ENCODE measurements at regions not wholly inside any gene's neighbourhood (a gene's known extent, or its start where the extent isn't known, plus 50 kb on each side); places are given as distances from the start of the nearest gene placed in this dataset.
"Not testable (repeated sequence)": the region's sequence is repeated elsewhere in the genome, so short reads cannot be mapped to it uniquely, and the experiment has no call there.

DNA sequence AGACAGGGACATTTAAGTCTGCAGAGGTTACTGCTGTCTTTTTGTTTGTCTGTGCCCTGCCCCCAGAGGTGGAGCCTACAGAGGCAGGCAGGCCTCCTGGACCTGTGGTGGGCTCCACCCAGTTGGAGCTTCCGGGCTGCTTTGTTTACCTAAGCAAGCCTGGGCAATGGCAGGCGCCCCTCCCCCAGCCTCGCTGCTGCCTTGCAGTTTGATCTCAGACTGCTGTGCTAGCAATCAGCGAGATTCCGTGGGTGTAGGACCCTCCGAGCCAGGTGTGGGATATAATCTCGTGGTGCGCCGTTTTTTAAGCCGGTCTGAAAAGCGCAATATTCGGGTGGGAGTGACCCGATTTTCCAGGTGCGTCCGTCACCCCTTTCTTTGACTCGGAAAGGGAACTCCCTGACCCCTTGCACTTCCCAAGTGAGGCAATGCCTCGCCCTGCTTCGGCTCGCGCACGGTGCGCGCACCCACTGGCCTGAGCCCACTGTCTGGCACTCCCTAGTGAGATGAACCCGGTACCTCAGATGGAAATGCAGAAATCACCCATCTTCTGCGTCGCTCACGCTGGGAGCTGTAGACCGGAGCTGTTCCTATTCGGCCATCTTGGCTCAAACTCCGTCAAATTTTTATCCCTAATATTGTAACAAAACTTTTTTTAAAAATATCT is 101.2 kb upstream of the CPHXL start:
- H3K79me2 ChIP-seq (ENCODE audit: insufficient read depth, low read depth, low read length); BruUV-seq (replicated peaks): not testable (repeated sequence)

DNA sequence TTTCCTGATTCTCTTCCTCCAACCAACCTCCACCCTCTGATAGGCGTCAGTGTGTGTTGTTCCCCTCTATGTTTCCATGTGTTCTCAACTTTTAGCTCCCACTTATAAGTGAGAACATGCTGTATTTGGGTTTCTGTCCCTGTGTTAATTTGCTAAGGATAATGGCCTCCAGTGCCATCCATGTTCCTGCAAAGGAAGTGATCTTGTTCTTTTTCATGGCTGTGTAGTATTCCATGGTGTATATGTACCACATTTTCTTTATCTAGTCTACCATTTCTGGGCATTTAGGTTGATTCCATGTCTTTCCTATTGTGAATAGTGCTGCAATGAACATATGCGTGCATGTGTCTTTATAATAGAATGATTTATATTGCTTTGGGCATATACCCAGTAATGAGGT is 107.1 kb upstream of the CPHXL start:
- H4K20me1 ChIP-seq (ENCODE audit: insufficient read depth, low read length); CTCF ChIA-PET (ENCODE audit: unreplicated experiment); DNase-seq (ENCODE audit: low spot score); H3K9me2 ChIP-seq (ENCODE audit: insufficient read depth, low read length); H3K4me3 ChIP-seq (ENCODE audit: low read depth, low read length, poor library complexity, severe bottlenecking); intact Hi-C loops (cut with micrococcal nuclease; ENCODE audit: unreplicated experiment); H3K36me3 ChIP-seq (ENCODE audit: insufficient read depth, low read length); H3K27ac ChIP-seq (ENCODE audit: low read depth, low read length, poor library complexity, severe bottlenecking); POLR2A ChIA-PET; H3K79me2 ChIP-seq (ENCODE audit: insufficient read depth, low read depth, low read length); H2AFZ ChIP-seq (ENCODE audit: low read length); H3K4me1 ChIP-seq (ENCODE audit: insufficient read depth, low read length, poor library complexity, severe bottlenecking); H3K9me3 ChIP-seq (ENCODE audit: low read length); BruUV-seq (replicated peaks); H3K4me2 ChIP-seq (ENCODE audit: low read length): not testable (repeated sequence)

More for the DNA sequence above, 101.2 kb upstream of the CPHXL start:
- H2AFZ ChIP-seq (ENCODE audit: low read length); CTCF ChIA-PET (ENCODE audit: unreplicated experiment); DNase-seq (ENCODE audit: low spot score); H4K20me1 ChIP-seq (ENCODE audit: insufficient read depth, low read length); POLR2A ChIA-PET; intact Hi-C loops (cut with micrococcal nuclease; ENCODE audit: unreplicated experiment); H3K27ac ChIP-seq (ENCODE audit: low read depth, low read length, poor library complexity, severe bottlenecking); H3K4me1 ChIP-seq (ENCODE audit: insufficient read depth, low read length, poor library complexity, severe bottlenecking); H3K4me3 ChIP-seq (ENCODE audit: low read depth, low read length, poor library complexity, severe bottlenecking); H3K36me3 ChIP-seq (ENCODE audit: insufficient read depth, low read length); H3K9me2 ChIP-seq (ENCODE audit: insufficient read depth, low read length); H3K4me2 ChIP-seq (ENCODE audit: low read length); H3K9me3 ChIP-seq (ENCODE audit: low read length): not testable (repeated sequence)

DNA sequence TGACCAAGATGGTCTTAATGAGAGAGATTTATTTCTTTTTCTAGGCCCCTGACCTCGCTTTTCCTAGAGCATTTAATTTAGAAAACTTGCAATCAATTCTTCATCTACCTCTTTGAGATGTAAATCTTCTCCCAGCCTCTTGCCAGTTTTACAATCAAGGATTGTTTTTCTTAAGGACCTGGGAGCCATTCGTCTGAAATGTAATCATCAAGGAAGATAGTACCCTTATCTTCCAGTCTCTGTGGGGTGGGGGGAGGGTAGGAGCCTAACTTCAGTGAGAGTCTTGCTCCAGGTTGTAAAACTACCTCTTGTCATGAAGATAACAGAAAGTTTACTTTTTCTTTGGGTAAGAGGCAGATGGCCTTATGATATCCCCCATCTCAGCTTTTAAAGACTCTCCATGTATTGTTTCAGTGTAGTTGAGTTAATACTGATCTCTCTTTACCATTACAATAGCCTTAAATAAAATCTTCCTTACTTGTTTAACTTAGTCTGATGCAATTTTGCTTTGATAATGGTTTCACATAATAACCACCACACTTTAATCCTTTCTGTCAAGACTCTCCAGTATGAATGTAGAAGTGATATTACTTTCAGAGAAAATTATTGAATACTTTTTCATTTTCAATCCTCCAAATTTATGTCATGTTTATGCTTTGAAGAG is 110.2 kb upstream of the CPHXL start:
- no peak for DNase-seq (ENCODE audit: low spot score)
- H3K4me3 ChIP-seq (ENCODE audit: low read depth, low read length, poor library complexity, severe bottlenecking), result no peak overlapping the region
- no peak overlapping the region for H3K4me2 ChIP-seq (ENCODE audit: low read length)
- no peaks in the 10 kb centered on the region for H3K4me1 ChIP-seq (ENCODE audit: insufficient read depth, low read length, poor library complexity, severe bottlenecking)
- ChIA-PET POLR2A (interaction anchor here (0.6 to 1.0 kb wide), 2 partner anchors 28 to 605 kb away, joined by 3 to 5 read pairs; no protein-coding TSS in a partner anchor), CTCF (ENCODE audit: unreplicated experiment) (no interaction called here)
- H3K79me2 ChIP-seq (ENCODE audit: insufficient read depth, low read depth, low read length), result no peaks in the 10 kb centered on the region
- TF ChIP-seq CTCF (conservative IDR thresholded peaks at IDR 0.05; ENCODE audit: low read length), result no peak
- TF ChIP-seq EZH2phosphoT487 (IDR thresholded peaks at IDR 0.05; ENCODE audit: borderline replicate concordance, low read depth, low read length), result no peak
- no peak overlapping the region for H2AFZ ChIP-seq (ENCODE audit: low read length)
- no peak overlapping the region for H3K27ac ChIP-seq (ENCODE audit: low read depth, low read length, poor library complexity, severe bottlenecking)
- intact Hi-C loops (cut with micrococcal nuclease; ENCODE audit: unreplicated experiment), result no loop called here
- no peaks in the 10 kb centered on the region for H3K36me3 ChIP-seq (ENCODE audit: insufficient read depth, low read length)
- no TSS peak for BruUV-seq (replicated peaks)
- H4K20me1 ChIP-seq (ENCODE audit: insufficient read depth, low read length), result no peaks in the 10 kb centered on the region
- no peaks in the 10 kb centered on the region for H3K9me2 ChIP-seq (ENCODE audit: insufficient read depth, low read length)
- no peaks in the 10 kb centered on the region for H3K9me3 ChIP-seq (ENCODE audit: low read length)
